B cell (primary cell): ENCODE measurements at regions not wholly inside any gene's neighbourhood (a gene's known extent, or its start where the extent isn't known, plus 50 kb on each side); places are given as distances from the start of the nearest gene placed in this dataset.

Experiments used
- ATAC-seq: fragments of 200-7000 bp; cut with Tn5 transposase; one replicate; pipeline ENCODE4 v1.10.0; 2021; ENCODE audit warnings: low read depth, mild to moderate bottlenecking, moderate number of reproducible peaks, moderate library complexity
- CTCF ChIA-PET: fragments of 350-600 bp; sonication (Branson Sonifier 250); formaldehyde crosslinking; loops from one replicate; lab custom pipeline; 2021; ENCODE audit warnings: antibody characterized with exemption, inconsistent platforms; lab: Charles Lee
- POLR2A ChIA-PET: fragments of 350-600 bp; sonication (Branson Sonifier 250); formaldehyde crosslinking; loops from one replicate; lab custom pipeline; 2021; ENCODE audit warnings: antibody characterized with exemption; lab: Charles Lee
- DNase-seq: peaks from one replicate; pipeline ENCODE4 v3.0.0; 2013
- H2AFZ ChIP-seq: 2 replicates; pipeline ENCODE4 v1.6.1; 2012; ENCODE audit warnings: mild to moderate bottlenecking, low read depth, low read length; ENCODE audit not compliant: insufficient read depth, poor library complexity, severe bottlenecking
- H3K27ac ChIP-seq, 2 donors: 1 replicate in 1 of 2; 2 replicates in 1 of 2; pipeline ENCODE4 v1.5.1; 2012 to 2013; ENCODE audit warnings: low read length in 2 of 2, mild to moderate bottlenecking in 2 of 2, moderate library complexity in 1 of 2
- H3K27me3 ChIP-seq, 4 experiments: fragments of 200-600 bp in 1 of 4; sonication (generic) in 1 of 4; replicated peaks in 1 of 4; 1 replicate in 2 of 4; 2 replicates in 2 of 4; pipeline versions ENCODE4 v1.6.1 to v1.7.0; 2013 to 2016; ENCODE audit warnings: low read length in 3 of 4, mild to moderate bottlenecking in 2 of 4, mixed read lengths in 1 of 4, moderate library complexity in 1 of 4; ENCODE audit not compliant: insufficient read depth in 4 of 4, control insufficient read depth in 3 of 4; ENCODE audit errors: control extremely low read depth in 1 of 4
- H3K36me3 ChIP-seq, 2 experiments: replicated peaks in 1 of 2; 1 replicate in 1 of 2; 2 replicates in 1 of 2; pipeline versions ENCODE4 v1.6.1 to v1.7.1; 2013; ENCODE audit warnings: low read length in 1 of 2; ENCODE audit not compliant: insufficient read depth in 2 of 2, control insufficient read depth in 1 of 2; ENCODE audit errors: control extremely low read depth in 1 of 2, extremely low read depth in 1 of 2
- H3K4me1 ChIP-seq, 2 donors: fragments of 200-600 bp in 1 of 2; sonication (generic) in 1 of 2; 1 replicate in 1 of 2; 2 replicates in 1 of 2; pipeline versions ENCODE4 v1.5.1 to v1.6.1; 2013 to 2017; ENCODE audit warnings: low read length in 2 of 2; ENCODE audit not compliant: control insufficient read depth in 2 of 2, insufficient read depth in 2 of 2
- H3K4me2 ChIP-seq: replicated peaks from 2 replicates; pipeline ENCODE3; 2012; ENCODE audit warnings: mild to moderate bottlenecking, low read depth, low read length; ENCODE audit not compliant: poor library complexity, severe bottlenecking
- H3K4me3 ChIP-seq, 5 experiments: fragments of 200-600 bp in 1 of 5; sonication (generic) in 1 of 5; 1 replicate in 3 of 5; 2 replicates in 2 of 5; pipeline versions ENCODE4 v1.5.1 to v1.7.0; 2011 to 2016; ENCODE audit warnings: low read length in 4 of 5, mild to moderate bottlenecking in 4 of 5, low read depth in 2 of 5, control low read depth in 1 of 5, moderate library complexity in 1 of 5; ENCODE audit not compliant: insufficient read depth in 1 of 5; ENCODE audit errors: control extremely low read depth in 1 of 5, extremely low read depth in 1 of 5
- H3K79me2 ChIP-seq: fragments of 200-600 bp; sonication (generic); one replicate; pipeline ENCODE4 v1.6.0; 2016; ENCODE audit warnings: low read length; ENCODE audit not compliant: control insufficient read depth, insufficient read depth
- H3K9ac ChIP-seq: fragments of 200-600 bp; sonication (generic); 2 replicates; pipeline ENCODE4 v1.6.1; 2017; ENCODE audit warnings: mild to moderate bottlenecking, low read length, moderate library complexity
- H3K9me3 ChIP-seq, 3 donors: one replicate each; pipeline versions ENCODE4 v1.6.1 to v1.7.1; 2013; ENCODE audit warnings: low read length in 2 of 3; ENCODE audit not compliant: control insufficient read depth in 2 of 3, insufficient read depth in 1 of 3; ENCODE audit errors: control extremely low read depth in 1 of 3
- H4K20me1 ChIP-seq: 2 replicates; pipeline ENCODE4 v1.6.0; 2012; ENCODE audit warnings: mild to moderate bottlenecking, low read length; ENCODE audit not compliant: insufficient read depth, control insufficient read depth, poor library complexity, severe bottlenecking
- H3K27ac Mint-ChIP-seq: one replicate; pipeline ENCODE4 v1.8.0; 2021; ENCODE audit warnings: mixed read lengths
- H3K27me3 Mint-ChIP-seq: one replicate; pipeline ENCODE4 v1.8.0; 2021; ENCODE audit warnings: mixed read lengths
- H3K4me1 Mint-ChIP-seq: one replicate; pipeline ENCODE4 v1.8.0; 2021; ENCODE audit warnings: mixed read lengths
- H3K4me3 Mint-ChIP-seq: one replicate; pipeline ENCODE4 v1.8.0; 2021; ENCODE audit warnings: mixed read lengths
- H3K9me3 Mint-ChIP-seq: one replicate; pipeline ENCODE4 v1.8.0; 2022; ENCODE audit warnings: mixed read lengths; ENCODE audit not compliant: insufficient read depth
- EZH2 ChIP-seq: IDR thresholded peaks from 2 replicates; pipeline ENCODE4 v1.6.1; 2012; ENCODE audit warnings: borderline replicate concordance, low read depth, mild to moderate bottlenecking, moderate library complexity, low read length; ENCODE audit not compliant: insufficient read depth, poor library complexity, severe bottlenecking
- WGBS: methylation state at CpG from one replicate; pipeline ENCODE4 v1.1.5; 2013; ENCODE audit warnings: missing lambda C conversion rate; ENCODE audit not compliant: insufficient coverage; 5-methylcytosine and 5-hydroxymethylcytosine counted together
- intact Hi-C: fragments of 100-400 bp; cut with micrococcal nuclease; formaldehyde crosslinking; loops from one replicate; pipeline ENCODE4 v1.10.0; 2022
- TF ChIP-seq, protein P1 (sequence below): fragments of 200-600 bp; IDR thresholded peaks from one replicate; pipeline ENCODE4 v1.8.0; 2022; ENCODE audit warnings: antibody characterized with exemption, mild to moderate bottlenecking

DNA sequence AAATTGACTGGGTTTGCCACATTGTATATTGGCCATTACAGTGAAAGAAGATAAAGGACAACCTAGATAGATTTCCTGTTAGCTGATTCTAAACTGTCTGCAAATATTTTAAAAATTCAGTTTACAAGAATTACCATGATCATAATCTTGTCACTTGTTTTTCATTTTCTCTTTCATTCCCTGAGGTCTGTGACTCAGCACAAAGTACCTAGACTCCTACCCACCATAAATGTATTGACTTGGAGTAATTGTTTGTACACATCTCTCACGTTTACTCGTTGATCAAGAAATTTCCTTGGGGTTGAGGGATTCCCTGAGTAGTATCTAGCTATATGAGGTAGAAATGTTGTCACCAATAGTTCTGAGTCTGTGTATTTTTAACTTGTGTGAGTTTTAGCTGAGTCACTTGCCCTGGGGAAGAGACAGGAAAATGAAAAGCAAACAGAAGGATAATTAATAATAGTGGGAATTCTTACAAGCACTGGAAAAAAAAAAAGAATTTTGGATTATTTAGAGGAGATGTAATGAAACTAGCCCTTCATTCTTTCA is 299.2 kb upstream of the DACH1 start:
- H3K27ac ChIP-seq, result no peak overlapping the region
- H2AFZ ChIP-seq, result no peak overlapping the region
- no peaks in the 10 kb centered on the region for H3K79me2 ChIP-seq
- H3K9ac ChIP-seq, result no peak overlapping the region
- no peak overlapping the region for H3K4me3 ChIP-seq
- H3K4me1 ChIP-seq, result no peaks in the 10 kb centered on the region
- ATAC-seq, result no peak
- intact Hi-C loops, result no loop called here
- no peaks in the 10 kb centered on the region for H3K27me3 ChIP-seq
- Mint-ChIP-seq H3K27me3 (no peaks in the 10 kb centered on the region), H3K4me3 (no peak overlapping the region), H3K9me3 (peaks cover 8% of the 10 kb centered on the region), H3K27ac (no peak overlapping the region), H3K4me1 (no peaks in the 10 kb centered on the region)
- TF ChIP-seq EZH2, result no peak
- TF ChIP-seq, protein P1, sequence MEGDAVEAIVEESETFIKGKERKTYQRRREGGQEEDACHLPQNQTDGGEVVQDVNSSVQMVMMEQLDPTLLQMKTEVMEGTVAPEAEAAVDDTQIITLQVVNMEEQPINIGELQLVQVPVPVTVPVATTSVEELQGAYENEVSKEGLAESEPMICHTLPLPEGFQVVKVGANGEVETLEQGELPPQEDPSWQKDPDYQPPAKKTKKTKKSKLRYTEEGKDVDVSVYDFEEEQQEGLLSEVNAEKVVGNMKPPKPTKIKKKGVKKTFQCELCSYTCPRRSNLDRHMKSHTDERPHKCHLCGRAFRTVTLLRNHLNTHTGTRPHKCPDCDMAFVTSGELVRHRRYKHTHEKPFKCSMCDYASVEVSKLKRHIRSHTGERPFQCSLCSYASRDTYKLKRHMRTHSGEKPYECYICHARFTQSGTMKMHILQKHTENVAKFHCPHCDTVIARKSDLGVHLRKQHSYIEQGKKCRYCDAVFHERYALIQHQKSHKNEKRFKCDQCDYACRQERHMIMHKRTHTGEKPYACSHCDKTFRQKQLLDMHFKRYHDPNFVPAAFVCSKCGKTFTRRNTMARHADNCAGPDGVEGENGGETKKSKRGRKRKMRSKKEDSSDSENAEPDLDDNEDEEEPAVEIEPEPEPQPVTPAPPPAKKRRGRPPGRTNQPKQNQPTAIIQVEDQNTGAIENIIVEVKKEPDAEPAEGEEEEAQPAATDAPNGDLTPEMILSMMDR, result no peak
- H3K4me2 ChIP-seq, result no peak overlapping the region
- ChIA-PET CTCF (no interaction called here), POLR2A (no interaction called here)
- H3K9me3 ChIP-seq, result no peaks in the 10 kb centered on the region
- DNase-seq, result no peak
- no peaks in the 10 kb centered on the region for H4K20me1 ChIP-seq
- H3K36me3 ChIP-seq, result no peaks in the 10 kb centered on the region
- WGBS, result no CpG with 5 or more reads among the region's 2 CpGs

DNA sequence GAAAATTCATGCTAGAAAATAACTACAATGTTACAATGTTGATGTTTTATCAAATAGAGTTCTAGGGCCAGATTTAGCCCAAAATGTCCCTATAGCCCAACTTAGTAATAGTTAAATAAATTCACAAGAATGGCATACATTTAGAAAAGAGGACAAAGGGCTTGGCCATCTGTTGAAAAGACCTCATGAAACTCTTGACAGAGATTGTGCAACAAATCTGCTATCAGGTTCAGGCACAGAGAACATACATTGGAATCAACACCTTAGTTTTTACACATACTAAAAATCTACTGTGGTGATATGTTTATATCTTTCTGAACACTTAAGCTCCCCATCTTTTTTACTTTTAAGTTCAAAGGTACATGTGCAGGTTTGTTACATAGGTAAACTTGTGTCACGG is 298.3 kb upstream of the DACH1 start:
- Histone ChIP-seq H2AFZ (no peak overlapping the region), H3K27me3 (no peaks in the 10 kb centered on the region), H4K20me1 (no peaks in the 10 kb centered on the region), H3K4me3 (no peak overlapping the region), H3K9ac (no peak overlapping the region), H3K9me3 (no peaks in the 10 kb centered on the region), H3K4me2 (no peak overlapping the region), H3K36me3 (no peaks in the 10 kb centered on the region), H3K4me1 (no peaks in the 10 kb centered on the region), H3K27ac (no peak overlapping the region), H3K79me2 (no peaks in the 10 kb centered on the region)
- TF ChIP-seq EZH2, result no peak
- TF ChIP-seq, protein P1, result no peak
- DNase-seq, result no peak
- no peaks in the 10 kb centered on the region for H3K27me3 Mint-ChIP-seq
- CTCF ChIA-PET, result no interaction called here
- intact Hi-C loops, result no loop called here
- H3K4me3 Mint-ChIP-seq, result no peak overlapping the region
- H3K9me3 Mint-ChIP-seq, result peaks cover 8% of the 10 kb centered on the region
- POLR2A ChIA-PET, result no interaction called here
- WGBS, result no CpG with 5 or more reads among the region's 1 CpG
- no peak for ATAC-seq
- H3K27ac Mint-ChIP-seq, result no peak overlapping the region
- H3K4me1 Mint-ChIP-seq, result no peaks in the 10 kb centered on the region
